ENCODE measurements at regions not wholly inside any gene's neighbourhood (a gene's known extent, or its start where the extent isn't known, plus 50 kb on each side); places are given as distances from the start of the nearest gene placed in this dataset.

DNA sequence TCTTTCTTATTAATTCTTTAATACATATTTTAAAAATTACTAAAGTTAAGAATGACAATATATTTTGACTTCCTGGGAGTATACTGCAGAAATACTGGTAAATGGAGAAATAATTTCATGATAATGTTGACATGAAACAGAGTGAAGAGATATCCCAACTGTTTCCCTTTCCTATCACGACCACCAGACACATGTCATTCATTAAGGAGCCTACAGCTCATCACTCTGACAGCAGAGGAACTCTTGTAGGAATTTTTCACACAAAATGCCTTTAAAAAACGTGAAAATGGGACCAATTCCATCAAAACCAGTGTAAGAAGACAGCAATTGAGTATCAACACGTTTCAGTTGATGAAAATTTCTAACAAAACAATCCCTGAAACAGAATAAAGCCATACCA lies 172.9 kb upstream of the CPHXL start:
- no peaks in the 10 kb centered on the region for H3K4me1 Mint-ChIP-seq (ENCODE audit: insufficient read depth, unreplicated experiment)
- H3K27me3 Mint-ChIP-seq (ENCODE audit: insufficient read depth, unreplicated experiment): no peaks in the 10 kb centered on the region
- ChIA-PET POLR2A (no interaction called here), CTCF (interaction anchor here (1.1 kb wide), 1 partner anchor 380 kb away, joined by 3 read pairs; no protein-coding TSS in a partner anchor)
- no peak overlapping the region for H3K4me3 Mint-ChIP-seq (ENCODE audit: unreplicated experiment)
- no TSS peak for BruUV-seq (replicated peaks)
- H3K27ac Mint-ChIP-seq (ENCODE audit: low read depth, unreplicated experiment): no peak overlapping the region
- intact Hi-C loops (cut with micrococcal nuclease): no loop called here
- H3K36me3 Mint-ChIP-seq (ENCODE audit: insufficient read depth, unreplicated experiment): peaks cover 5% of the 10 kb centered on the region
- H3K9me3 Mint-ChIP-seq (ENCODE audit: unreplicated experiment): no peaks in the 10 kb centered on the region
- TF ChIP-seq, protein P1, sequence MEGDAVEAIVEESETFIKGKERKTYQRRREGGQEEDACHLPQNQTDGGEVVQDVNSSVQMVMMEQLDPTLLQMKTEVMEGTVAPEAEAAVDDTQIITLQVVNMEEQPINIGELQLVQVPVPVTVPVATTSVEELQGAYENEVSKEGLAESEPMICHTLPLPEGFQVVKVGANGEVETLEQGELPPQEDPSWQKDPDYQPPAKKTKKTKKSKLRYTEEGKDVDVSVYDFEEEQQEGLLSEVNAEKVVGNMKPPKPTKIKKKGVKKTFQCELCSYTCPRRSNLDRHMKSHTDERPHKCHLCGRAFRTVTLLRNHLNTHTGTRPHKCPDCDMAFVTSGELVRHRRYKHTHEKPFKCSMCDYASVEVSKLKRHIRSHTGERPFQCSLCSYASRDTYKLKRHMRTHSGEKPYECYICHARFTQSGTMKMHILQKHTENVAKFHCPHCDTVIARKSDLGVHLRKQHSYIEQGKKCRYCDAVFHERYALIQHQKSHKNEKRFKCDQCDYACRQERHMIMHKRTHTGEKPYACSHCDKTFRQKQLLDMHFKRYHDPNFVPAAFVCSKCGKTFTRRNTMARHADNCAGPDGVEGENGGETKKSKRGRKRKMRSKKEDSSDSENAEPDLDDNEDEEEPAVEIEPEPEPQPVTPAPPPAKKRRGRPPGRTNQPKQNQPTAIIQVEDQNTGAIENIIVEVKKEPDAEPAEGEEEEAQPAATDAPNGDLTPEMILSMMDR (IDR thresholded peaks at IDR 0.05; ENCODE audit: unreplicated experiment): no peak
- no peak for DNase-seq (ENCODE audit: unreplicated experiment)

DNA sequence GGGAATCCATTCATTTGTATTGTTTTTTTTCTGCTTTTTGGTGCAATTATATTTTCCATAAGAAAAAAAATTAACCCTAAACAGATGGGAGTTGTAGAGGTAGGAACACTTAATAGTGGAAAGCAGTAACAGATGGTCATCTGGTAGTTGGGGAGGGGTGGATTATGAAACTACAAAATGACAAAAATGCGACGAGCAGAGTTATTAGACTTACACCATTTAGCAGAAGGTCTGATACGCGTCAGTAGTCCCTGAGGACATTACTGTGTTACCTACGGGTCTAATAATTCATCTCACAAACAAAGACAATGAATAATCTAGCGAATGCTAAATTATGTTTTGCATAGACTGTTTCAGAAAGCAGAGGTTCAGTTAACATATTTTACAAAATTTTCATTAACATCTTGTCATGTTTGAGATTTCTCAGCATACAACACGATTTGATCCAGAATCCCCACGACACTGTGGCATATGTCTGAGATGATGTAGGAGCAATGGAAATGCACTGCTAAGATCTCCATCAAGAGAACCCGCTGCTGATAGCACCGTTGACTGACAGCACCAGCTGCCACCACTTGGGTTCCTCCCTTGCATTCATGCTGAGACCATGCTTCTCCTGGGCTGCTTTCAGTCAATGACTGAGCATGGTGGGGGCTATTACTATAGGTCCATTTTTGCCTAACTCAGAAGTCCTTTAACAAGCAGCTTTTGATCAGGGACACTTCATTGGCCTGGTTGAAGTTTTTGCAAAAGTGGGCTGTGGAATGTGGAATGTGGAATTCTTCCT lies 182.2 kb upstream of the CPHXL start:
- Mint-ChIP-seq H3K27ac (ENCODE audit: low read depth, unreplicated experiment) (no peak overlapping the region), H3K4me3 (ENCODE audit: unreplicated experiment) (no peak overlapping the region), H3K4me1 (ENCODE audit: insufficient read depth, unreplicated experiment) (peaks cover 18% of the 10 kb centered on the region), H3K9me3 (ENCODE audit: unreplicated experiment) (no peaks in the 10 kb centered on the region), H3K27me3 (ENCODE audit: insufficient read depth, unreplicated experiment) (no peaks in the 10 kb centered on the region), H3K36me3 (ENCODE audit: insufficient read depth, unreplicated experiment) (no peaks in the 10 kb centered on the region)
- ChIA-PET CTCF (no interaction called here), POLR2A (interaction anchor here (1.2 kb wide), 1 partner anchor 17 kb away, joined by 3 read pairs; no protein-coding TSS in a partner anchor)
- intact Hi-C loops (cut with micrococcal nuclease): no loop called here
- DNase-seq (ENCODE audit: unreplicated experiment): no peak
- TF ChIP-seq, protein P1 (IDR thresholded peaks at IDR 0.05; ENCODE audit: unreplicated experiment): no peak
- no TSS peak for BruUV-seq (replicated peaks)

DNA sequence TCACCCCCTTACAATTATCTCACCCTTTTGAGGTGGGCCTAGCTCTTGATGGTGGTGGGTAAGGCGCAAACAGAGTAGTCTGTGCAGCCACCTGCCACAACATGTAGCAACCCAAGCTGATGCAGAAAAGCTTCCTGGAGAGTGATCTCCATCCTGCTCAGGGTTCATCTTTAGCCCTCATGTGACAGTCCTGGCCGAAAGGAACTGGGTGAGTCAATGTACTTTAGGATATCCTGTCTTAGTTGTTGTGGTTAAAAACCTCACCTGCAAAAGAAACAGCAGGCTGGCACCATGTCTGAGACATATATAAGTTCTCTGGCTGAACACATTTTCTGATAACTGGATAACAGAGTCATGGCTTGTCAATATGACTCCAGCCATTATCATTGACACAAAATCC lies 183.5 kb upstream of the CPHXL start:
- TF ChIP-seq, protein P1 (IDR thresholded peaks at IDR 0.05; ENCODE audit: unreplicated experiment): no peak

DNA sequence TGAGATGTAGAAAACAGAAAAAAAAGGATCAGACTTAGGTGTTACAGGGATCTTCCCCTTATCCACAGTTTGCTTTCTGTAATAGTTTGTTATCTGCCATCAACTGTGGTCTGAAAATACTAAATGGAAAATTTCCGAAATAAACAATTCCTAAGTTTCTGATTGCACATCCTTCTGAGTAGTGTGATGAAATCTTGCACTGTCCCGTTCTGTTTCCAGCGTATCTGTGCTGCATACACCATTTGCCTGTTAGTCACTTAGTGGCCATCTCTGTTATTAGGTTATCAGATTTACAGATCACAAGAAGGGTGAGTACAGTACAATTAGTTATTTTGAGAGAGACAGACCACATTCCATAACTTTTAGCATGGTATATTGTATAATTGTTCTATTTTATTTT lies 185.6 kb upstream of the CPHXL start:
- no peaks in the 10 kb centered on the region for H3K36me3 Mint-ChIP-seq (ENCODE audit: insufficient read depth, unreplicated experiment)
- no peaks in the 10 kb centered on the region for H3K9me3 Mint-ChIP-seq (ENCODE audit: unreplicated experiment)
- DNase-seq (ENCODE audit: unreplicated experiment): no peak
- CTCF ChIA-PET: no interaction called here
- H3K27me3 Mint-ChIP-seq (ENCODE audit: insufficient read depth, unreplicated experiment): no peaks in the 10 kb centered on the region
- H3K4me1 Mint-ChIP-seq (ENCODE audit: insufficient read depth, unreplicated experiment): peaks cover 12% of the 10 kb centered on the region
- no peak overlapping the region for H3K27ac Mint-ChIP-seq (ENCODE audit: low read depth, unreplicated experiment)
- TF ChIP-seq, protein P1 (IDR thresholded peaks at IDR 0.05; ENCODE audit: unreplicated experiment): no peak
- intact Hi-C loops (cut with micrococcal nuclease): no loop called here
- POLR2A ChIA-PET: no interaction called here
- no TSS peak for BruUV-seq (replicated peaks)
- no peak overlapping the region for H3K4me3 Mint-ChIP-seq (ENCODE audit: unreplicated experiment)

More for the DNA sequence above, 183.5 kb upstream of the CPHXL start:
- peak; percentile 17 for DNase-seq (ENCODE audit: unreplicated experiment)
- no TSS peak for BruUV-seq (replicated peaks)
- Mint-ChIP-seq H3K27ac (ENCODE audit: low read depth, unreplicated experiment) (no peak overlapping the region), H3K36me3 (ENCODE audit: insufficient read depth, unreplicated experiment) (no peaks in the 10 kb centered on the region), H3K9me3 (ENCODE audit: unreplicated experiment) (no peaks in the 10 kb centered on the region), H3K4me1 (ENCODE audit: insufficient read depth, unreplicated experiment) (peaks cover 18% of the 10 kb centered on the region), H3K27me3 (ENCODE audit: insufficient read depth, unreplicated experiment) (no peaks in the 10 kb centered on the region), H3K4me3 (ENCODE audit: unreplicated experiment) (no peak overlapping the region)
- ChIA-PET POLR2A (interaction anchor here (1.2 kb wide), 1 partner anchor 18 kb away, joined by 3 read pairs; no protein-coding TSS in a partner anchor), CTCF (interaction anchor here (0.6 kb wide), 1 partner anchor 231 kb away, joined by 3 read pairs; no protein-coding TSS in a partner anchor)
- intact Hi-C loops (cut with micrococcal nuclease): no loop called here
